OCI-LY1 (cell line): ENCODE measurements at regions not wholly inside any gene's neighbourhood (a gene's known extent, or its start where the extent isn't known, plus 50 kb on each side); places are given as distances from the start of the nearest gene placed in this dataset.

Experiments used
- EZH2 ChIP-seq: fragments of 200-600 bp; sonication (generic), shearing (Covaris generic); IDR thresholded peaks from 2 replicates; pipeline ENCODE4 v1.8.0; 2017; ENCODE audit warnings: borderline replicate concordance, mixed run types, mild to moderate bottlenecking, antibody characterized with exemption, low read length, moderate library complexity, mixed read lengths
- TF ChIP-seq, protein P1 (sequence below): fragments of 200-600 bp; sonication (generic), shearing (Covaris generic); IDR thresholded peaks from 2 replicates; pipeline ENCODE4 v1.5.1; 2017; ENCODE audit warnings: mild to moderate bottlenecking, antibody characterized with exemption, low read length, moderate library complexity, mixed read lengths

DNA sequence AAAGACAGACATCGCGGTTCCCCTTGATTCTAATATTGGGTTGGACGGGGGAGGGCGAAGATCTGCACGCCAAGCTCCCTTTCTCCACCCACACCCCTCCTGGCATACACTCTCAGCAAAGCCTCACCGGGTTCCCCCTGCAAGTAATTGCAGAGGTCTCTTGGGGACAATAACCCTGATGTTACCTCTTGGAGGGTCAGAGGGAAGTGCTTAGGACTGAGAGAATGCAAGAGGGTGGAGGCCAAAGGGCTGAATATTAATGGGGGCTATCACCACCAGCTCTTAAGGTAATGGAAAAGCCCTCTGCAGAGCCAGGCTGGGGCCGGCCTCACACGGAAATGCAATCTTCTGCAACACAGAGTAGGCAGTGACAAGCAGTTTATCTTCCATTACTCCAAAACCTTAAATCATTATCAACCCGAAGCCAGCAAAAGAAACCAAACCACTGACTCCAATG is 344.1 kb upstream of the GATB start:
- TF ChIP-seq, protein P1, sequence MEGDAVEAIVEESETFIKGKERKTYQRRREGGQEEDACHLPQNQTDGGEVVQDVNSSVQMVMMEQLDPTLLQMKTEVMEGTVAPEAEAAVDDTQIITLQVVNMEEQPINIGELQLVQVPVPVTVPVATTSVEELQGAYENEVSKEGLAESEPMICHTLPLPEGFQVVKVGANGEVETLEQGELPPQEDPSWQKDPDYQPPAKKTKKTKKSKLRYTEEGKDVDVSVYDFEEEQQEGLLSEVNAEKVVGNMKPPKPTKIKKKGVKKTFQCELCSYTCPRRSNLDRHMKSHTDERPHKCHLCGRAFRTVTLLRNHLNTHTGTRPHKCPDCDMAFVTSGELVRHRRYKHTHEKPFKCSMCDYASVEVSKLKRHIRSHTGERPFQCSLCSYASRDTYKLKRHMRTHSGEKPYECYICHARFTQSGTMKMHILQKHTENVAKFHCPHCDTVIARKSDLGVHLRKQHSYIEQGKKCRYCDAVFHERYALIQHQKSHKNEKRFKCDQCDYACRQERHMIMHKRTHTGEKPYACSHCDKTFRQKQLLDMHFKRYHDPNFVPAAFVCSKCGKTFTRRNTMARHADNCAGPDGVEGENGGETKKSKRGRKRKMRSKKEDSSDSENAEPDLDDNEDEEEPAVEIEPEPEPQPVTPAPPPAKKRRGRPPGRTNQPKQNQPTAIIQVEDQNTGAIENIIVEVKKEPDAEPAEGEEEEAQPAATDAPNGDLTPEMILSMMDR, result no peak
- no peak for TF ChIP-seq EZH2
